NCI-H187 (cell line): ENCODE measurements at regions not wholly inside any gene's neighbourhood (a gene's known extent, or its start where the extent isn't known, plus 50 kb on each side); places are given as distances from the start of the nearest gene placed in this dataset.

Source experiments
- DNase-seq, 2 experiments: peaks; one replicate each; lab custom pipeline; 2025; lab: John Stamatoyannopoulos, UW

- no peak for DNase-seq
Measured at GRCh38 chr2:160876765-160877164, 283.5 kb upstream of the TANK start.

- DNase-seq: no peak
Measured at GRCh38 chr2:160878618-160879017, 281.6 kb upstream of the TANK start.

- DNase-seq: no peak
Measured at GRCh38 chr2:160882906-160883305, 277.3 kb upstream of the TANK start.

- DNase-seq: no peak
Measured at GRCh38 chr2:160884056-160884455, 276.2 kb upstream of the TANK start.

GRCh38 chr2:160889439-160890170 lies 270.6 kb upstream of the TANK start:
- DNase-seq: no peak

GRCh38 chr2:160890667-160891352 lies 269.4 kb upstream of the TANK start:
- DNase-seq: no peak

GRCh38 chr2:160891353-160891740 lies 268.9 kb upstream of the TANK start:
- DNase-seq: no peak

- no peak for DNase-seq
Measured at GRCh38 chr2:160892204-160892603, 268.0 kb upstream of the TANK start.

- DNase-seq: no peak
Measured at GRCh38 chr2:160893581-160893980, 266.6 kb upstream of the TANK start.

- DNase-seq: no peak
Measured at GRCh38 chr2:160898581-160899307, 261.5 kb upstream of the TANK start.

- DNase-seq: no peak
Measured at GRCh38 chr2:160901613-160902012, 258.6 kb upstream of the TANK start.

- DNase-seq: no peak
Measured at GRCh38 chr2:160905862-160906261, 254.4 kb upstream of the TANK start.

GRCh38 chr2:160906878-160907277 lies 253.3 kb upstream of the TANK start:
- DNase-seq: no peak

- no peak for DNase-seq
Measured at GRCh38 chr2:160907738-160908137, 252.5 kb upstream of the TANK start.

GRCh38 chr2:160908157-160908556 lies 252.1 kb upstream of the TANK start:
- no peak for DNase-seq

- DNase-seq: no peak
Measured at GRCh38 chr2:160909781-160910242, 250.4 kb upstream of the TANK start.

- DNase-seq: no peak
Measured at GRCh38 chr2:160910681-160911080, 249.5 kb upstream of the TANK start.

GRCh38 chr2:160911258-160911657 lies 249.0 kb upstream of the TANK start:
- DNase-seq: no peak

GRCh38 chr2:160912276-160912675 lies 248.0 kb upstream of the TANK start:
- DNase-seq: no peak

GRCh38 chr2:160913323-160913722 lies 246.9 kb upstream of the TANK start:
- DNase-seq: no peak

- no peak for DNase-seq
Measured at GRCh38 chr2:160914217-160914616, 246.0 kb upstream of the TANK start.

- no peak for DNase-seq
Measured at GRCh38 chr2:160916300-160916699, 243.9 kb upstream of the TANK start.

- no peak for DNase-seq
Measured at GRCh38 chr2:160917850-160918249, 242.4 kb upstream of the TANK start.
